WI38 (cell line): ENCODE measurements at regions not wholly inside any gene's neighbourhood (a gene's known extent, or its start where the extent isn't known, plus 50 kb on each side); places are given as distances from the start of the nearest gene placed in this dataset.

Source experiments
- H3K4me3 ChIP-seq: 2 replicates; pipeline ENCODE4 v1.5.1; 2011; ENCODE audit warnings: low read depth, mild to moderate bottlenecking, control low read depth, low read length
- CTCF ChIP-seq: IDR thresholded peaks from 2 replicates; pipeline ENCODE4 v1.5.1; 2012; ENCODE audit warnings: low read depth, mild to moderate bottlenecking, control low read depth, low read length

DNA sequence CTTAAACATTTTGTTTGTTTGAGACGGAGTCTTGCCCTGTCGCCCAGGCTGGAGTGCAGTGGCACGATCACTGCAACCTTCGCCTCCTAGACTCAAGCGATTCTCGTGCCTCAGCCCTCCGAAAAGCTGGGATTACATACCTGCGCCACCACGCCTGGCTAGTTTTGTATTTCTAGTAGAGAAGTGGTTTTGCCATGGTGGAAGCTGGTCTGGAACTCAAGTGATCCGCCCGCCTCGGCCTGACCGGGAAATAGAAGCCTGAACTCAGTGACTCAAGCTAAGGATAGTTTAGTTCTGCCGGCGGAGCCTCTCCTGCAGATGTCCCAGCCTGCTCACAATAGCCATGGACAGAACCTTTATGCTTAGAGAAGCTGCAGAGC is 53.0 kb upstream of the ZNF254 start:
- H3K4me3 ChIP-seq = peak overlapping the region; percentile 82
- TF ChIP-seq CTCF = no peak

DNA sequence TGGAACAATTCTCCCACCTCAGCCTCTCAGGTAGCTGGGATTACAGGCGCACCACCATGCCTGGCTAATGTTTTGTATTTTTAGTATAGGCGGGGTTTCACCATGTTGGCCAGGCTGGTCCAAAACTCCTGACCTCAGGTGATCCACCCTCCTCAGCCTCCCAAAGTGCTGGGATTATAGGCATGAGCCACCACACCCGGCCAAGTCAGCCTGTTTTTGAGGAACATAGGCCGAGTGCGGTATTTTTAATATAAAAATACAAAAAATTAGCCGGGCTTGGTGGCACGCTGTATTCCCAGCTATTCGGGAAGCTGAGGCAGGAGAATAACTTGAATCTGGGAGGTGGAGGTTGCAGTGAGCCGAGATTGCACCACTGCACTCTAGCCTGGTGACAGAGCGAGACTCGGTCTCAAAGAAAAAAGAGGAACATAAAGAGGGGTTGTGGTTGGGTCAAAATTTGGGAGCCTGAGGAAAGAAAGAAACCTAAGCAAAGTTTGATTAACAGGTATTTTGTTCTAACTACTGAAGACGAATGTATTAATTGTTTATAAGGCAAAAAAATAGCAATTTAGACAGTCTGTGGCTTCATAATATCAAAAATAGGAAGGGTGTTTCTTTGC is 51.6 kb upstream of the ZNF254 start:
- H3K4me3 ChIP-seq = peak overlapping the region; percentile 82
